Right forelimb (tissue), 1 donor: ENCODE measurements at regions not wholly inside any gene's neighbourhood (a gene's known extent, or its start where the extent isn't known, plus 50 kb on each side); places are given as distances from the start of the nearest gene placed in this dataset.
"Not testable (repeated sequence)": the region's sequence is repeated elsewhere in the genome, so short reads cannot be mapped to it uniquely, and the experiment has no call there.

Experiments used
- DNase-seq: peaks from one replicate; pipeline ENCODE4 v3.0.0-alpha.2; 2018

- DNase-seq = no peak
Observed at GRCh38 chr11:38130514-38130913, 1532.5 kb upstream of the RAG2 start.

GRCh38 chr11:38123673-38124072 lies 1525.6 kb upstream of the RAG2 start:
- no peak for DNase-seq

GRCh38 chr11:38116616-38117015 lies 1518.6 kb upstream of the RAG2 start:
- DNase-seq = not testable (repeated sequence)

GRCh38 chr11:38115381-38115780 lies 1517.3 kb upstream of the RAG2 start:
- DNase-seq = not testable (repeated sequence)

GRCh38 chr11:38100836-38101462 lies 1502.9 kb upstream of the RAG2 start:
- DNase-seq = no peak

GRCh38 chr11:38095268-38095667 lies 1497.2 kb upstream of the RAG2 start:
- no peak for DNase-seq

- no peak for DNase-seq
Observed at GRCh38 chr11:38089726-38090125, 1491.7 kb upstream of the RAG2 start.

- no peak for DNase-seq
Observed at GRCh38 chr11:38060920-38061319, 1462.9 kb upstream of the RAG2 start.

GRCh38 chr11:38060136-38060535 lies 1462.1 kb upstream of the RAG2 start:
- DNase-seq = no peak

GRCh38 chr11:38046571-38047135 lies 1448.6 kb upstream of the RAG2 start:
- DNase-seq = no peak

GRCh38 chr11:38043060-38043459 lies 1445.0 kb upstream of the RAG2 start:
- DNase-seq = no peak

- no peak for DNase-seq
Observed at GRCh38 chr11:38038777-38039176, 1440.7 kb upstream of the RAG2 start.

GRCh38 chr11:38019072-38019775 lies 1421.2 kb upstream of the RAG2 start:
- DNase-seq = no peak

- DNase-seq = no peak
Observed at GRCh38 chr11:38014405-38014804, 1416.4 kb upstream of the RAG2 start.

GRCh38 chr11:38013157-38013556 lies 1415.1 kb upstream of the RAG2 start:
- DNase-seq = no peak

GRCh38 chr11:38011496-38011895 lies 1413.5 kb upstream of the RAG2 start:
- no peak for DNase-seq

GRCh38 chr11:38009932-38010331 lies 1411.9 kb upstream of the RAG2 start:
- no peak for DNase-seq

GRCh38 chr11:38006466-38006865 lies 1408.4 kb upstream of the RAG2 start:
- no peak for DNase-seq

GRCh38 chr11:38005597-38005996 lies 1407.6 kb upstream of the RAG2 start:
- DNase-seq = no peak

GRCh38 chr11:37999171-37999570 lies 1401.1 kb upstream of the RAG2 start:
- no peak for DNase-seq

GRCh38 chr11:37995886-37996285 lies 1397.8 kb upstream of the RAG2 start:
- no peak for DNase-seq

GRCh38 chr11:37988031-37988430 lies 1390.0 kb upstream of the RAG2 start:
- DNase-seq = no peak

- DNase-seq = no peak
Observed at GRCh38 chr11:37984991-37985390, 1387.0 kb upstream of the RAG2 start.

- DNase-seq = no peak
Observed at GRCh38 chr11:37978647-37979046, 1380.6 kb upstream of the RAG2 start.
